Heart right ventricle (tissue), 16 donors: ENCODE measurements at regions not wholly inside any gene's neighbourhood (a gene's known extent, or its start where the extent isn't known, plus 50 kb on each side); places are given as distances from the start of the nearest gene placed in this dataset.

Experiments used
- ATAC-seq, 8 donors: fragments of 200-7000 bp; cut with Tn5 transposase; one replicate each; pipeline ENCODE4 v1.9.1; 2020; ENCODE audit warnings: mild to moderate bottlenecking in 8 of 8, moderate library complexity in 8 of 8, moderate number of reproducible peaks in 1 of 8
- DNase-seq, 2 donors: peaks; one replicate each; pipeline ENCODE4 v3.0.0-alpha.2; 2020
- H3K27ac ChIP-seq, 10 donors: fragments of 200-600 bp; sonication (generic) in 2 of 10; one replicate each; pipeline versions ENCODE4 v1.5.0 to v1.8.0; 2020 to 2022; ENCODE audit warnings: mild to moderate bottlenecking in 3 of 10
- H3K27me3 ChIP-seq, 7 donors: fragments of 200-600 bp; one replicate each; pipeline ENCODE4 v1.8.0; 2021 to 2022; ENCODE audit warnings: mild to moderate bottlenecking in 2 of 7
- H3K36me3 ChIP-seq, 9 donors: fragments of 200-600 bp; sonication (generic) in 1 of 9; one replicate each; pipeline versions ENCODE4 v1.5.0 to v1.8.0; 2020 to 2022; ENCODE audit warnings: mild to moderate bottlenecking in 2 of 9
- H3K4me1 ChIP-seq, 9 donors: fragments of 200-600 bp; sonication (generic) in 1 of 9; one replicate each; pipeline versions ENCODE4 v1.5.0 to v1.8.0; 2020 to 2022; ENCODE audit warnings: mild to moderate bottlenecking in 4 of 9
- H3K4me3 ChIP-seq, 10 donors: fragments of 200-600 bp; sonication (generic) in 2 of 10; one replicate each; pipeline versions ENCODE4 v1.5.0 to v1.8.0; 2020 to 2022; ENCODE audit warnings: mild to moderate bottlenecking in 7 of 10, moderate library complexity in 2 of 10
- H3K9me3 ChIP-seq, 11 donors: fragments of 200-600 bp in 10 of 11; sonication (generic) in 2 of 11; one replicate each; pipeline versions ENCODE4 v1.5.0 to v1.8.0; 2013 to 2022; ENCODE audit warnings: mild to moderate bottlenecking in 2 of 11, control low read depth in 1 of 11, moderate library complexity in 1 of 11
- CTCF ChIP-seq, 9 donors: fragments of 200-600 bp; sonication (generic) in 2 of 9; IDR thresholded peaks; one replicate each; pipeline versions ENCODE4 v1.5.0 to v1.8.0; 2021 to 2022; ENCODE audit warnings: antibody characterized with exemption in 9 of 9, mild to moderate bottlenecking in 5 of 9, moderate library complexity in 1 of 9
- WGBS, 2 donors: extraction: QIAGEN DNeasy Blood & Tissue Kit; methylation state at CpG; one replicate each; pipeline ENCODE4 v1.1.7; 2013; ENCODE audit warnings: inconsistent platforms in 1 of 2; 5-methylcytosine and 5-hydroxymethylcytosine counted together
- intact Hi-C, 10 donors: fragments of 100-400 bp; cut with DNase I; formaldehyde crosslinking; loops; one replicate each; pipeline versions ENCODE4 v1.11.1 to v1.14.2; 2022
- donor health status: Arrhythmogenic right ventricular cardiomyopathy.
- donor health status: ischemic (EF 13 %, LVEDD 7.1; RV severe dilation, severe dysfunction).
- donor health status: healthy with polysubstance abuse.
- donor health status: DM: no; HTN: yes; CAD: no.
- donor health status: DM: no; HTN: no; CAD: no.
- donor health status: ischemic (EF 25% LVEDD 6.9; RV normal size, moderate dysfunction).
- donor health status: ischemic (EF 25% LVEDD 5.7; RV mildly dilated, moderate dysfunction).
- donor health status: healthy.
- donor health status: DM: yes; HTN: yes; CAD: no.
- donor health status: Ischemic cardiomyopathy.
- donor health status: ischemic (EF 35%, LVEDD 5.7; RV mildly dilated, moderate dysfunction).
- donor health status: nonischemic (EF 11% LVEDD 7.7; RV severe dilation, severe dysfunction).
- donor health status: DM: yes; HTN: yes; CAD: no.
- donor health status: PGD.
- donor health status: ischemic (EF 29% LVEDD 5.4; RV normal size, mild dysfunction).
- donor health status: nonischemic (EF 23%, LVEDD 6.1; RV moderate dilation, normal function).

- Histone ChIP-seq H3K9me3 (no peaks in the 10 kb centered on the region), H3K36me3 (no peaks in the 10 kb centered on the region), H3K4me3 (no peak overlapping the region), H3K27me3 (no peaks in the 10 kb centered on the region), H3K4me1 (no peaks in the 10 kb centered on the region), H3K27ac (no peak overlapping the region)
- intact Hi-C loops, result no loop called here
- no peak for TF ChIP-seq CTCF (IDR thresholded peaks at IDR 0.05)
- 95% methylated on average over 2 of the region's 2 CpGs for WGBS, 2 donors
- no peak for ATAC-seq
- DNase-seq, result no peak
Measured at GRCh38 chr6:138685257-138685656, 88.3 kb upstream of the CCDC28A start.

DNA sequence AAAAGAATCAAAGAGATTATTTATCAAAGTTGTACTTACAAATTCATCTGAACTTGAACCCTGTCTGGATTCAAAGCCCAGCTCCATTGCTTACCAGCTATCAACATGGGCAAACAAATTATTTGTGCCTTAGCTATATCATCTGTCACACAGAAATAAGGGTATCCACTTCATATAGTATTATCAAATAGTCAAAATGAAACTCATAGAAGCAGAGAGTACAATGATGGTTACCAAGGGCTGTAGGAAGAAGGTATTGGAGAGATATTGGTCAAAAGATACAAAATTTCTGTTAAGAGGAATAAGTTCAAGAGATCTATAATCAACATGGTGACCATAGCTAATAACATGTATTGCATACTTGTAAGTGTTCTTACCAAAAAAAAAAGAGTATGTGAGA, 87.8 kb upstream of the CCDC28A start:
- ATAC-seq (no peak), DNase-seq (no peak)
- Histone ChIP-seq H3K4me1 (no peaks in the 10 kb centered on the region), H3K36me3 (no peaks in the 10 kb centered on the region), H3K4me3 (no peak overlapping the region), H3K27ac (no peak overlapping the region), H3K27me3 (no peaks in the 10 kb centered on the region), H3K9me3 (no peaks in the 10 kb centered on the region)
- intact Hi-C loops, result no loop called here
- TF ChIP-seq CTCF (IDR thresholded peaks at IDR 0.05), result no peak

DNA sequence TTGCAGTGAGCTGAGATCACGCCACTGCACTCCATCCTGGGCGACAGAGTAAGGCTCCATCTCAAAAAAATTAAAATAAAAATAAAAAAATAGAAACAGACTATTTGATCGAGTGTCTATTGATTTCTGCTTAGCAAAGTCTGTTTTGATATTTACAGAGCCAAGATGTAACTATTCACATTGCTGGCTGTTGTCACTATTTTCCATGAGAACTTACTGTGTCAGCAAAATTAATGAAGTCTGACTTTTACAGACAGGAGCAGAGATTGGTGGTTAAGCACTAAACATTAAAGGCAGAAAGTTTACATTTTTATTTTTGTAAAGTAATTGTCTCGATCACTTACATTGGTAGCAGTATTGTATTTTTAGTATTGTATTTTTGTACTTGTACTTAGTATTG, 85.0 kb upstream of the CCDC28A start:
- peaks cover 0 to 2% (median 0%) of the 10 kb centered on the region in 7 donors for H3K27me3 ChIP-seq
- ATAC-seq (no peak), DNase-seq (no peak)
- no peak overlapping the region for H3K4me3 ChIP-seq
- no peaks in the 10 kb centered on the region for H3K9me3 ChIP-seq
- H3K36me3 ChIP-seq, result no peaks in the 10 kb centered on the region
- intact Hi-C loops, result no loop called here
- H3K4me1 ChIP-seq, result peaks cover 0 to 11% (median 7%) of the 10 kb centered on the region in 9 donors
- H3K27ac ChIP-seq, result no peak overlapping the region
- no peak for TF ChIP-seq CTCF (IDR thresholded peaks at IDR 0.05)
- WGBS, 2 donors, result 86 to 92% methylated on average over 4 of the region's 4 CpGs

GRCh38 chr6:138689849-138690248, 83.7 kb upstream of the CCDC28A start:
- WGBS, 2 donors, result 86 to 91% methylated on average over 6 of the region's 6 CpGs
- no peak for ATAC-seq
- no peaks in the 10 kb centered on the region for H3K36me3 ChIP-seq
- no peak for TF ChIP-seq CTCF (IDR thresholded peaks at IDR 0.05)
- H3K27ac ChIP-seq, result no peak overlapping the region
- H3K4me3 ChIP-seq, result no peak overlapping the region
- H3K27me3 ChIP-seq, result peaks cover 0 to 7% (median 0%) of the 10 kb centered on the region in 7 donors
- no peaks in the 10 kb centered on the region for H3K9me3 ChIP-seq
- no peak for DNase-seq
- H3K4me1 ChIP-seq, result peaks cover 0 to 14% (median 9%) of the 10 kb centered on the region in 9 donors
- intact Hi-C loops, result loop anchor here in 7 of 10 donors (5.0 to 10.0 kb wide), 4 partner anchors 75 to 103 kb away; no protein-coding TSS in a partner anchor
